ENCODE measurements at regions not wholly inside any gene's neighbourhood (a gene's known extent, or its start where the extent isn't known, plus 50 kb on each side); places are given as distances from the start of the nearest gene placed in this dataset.

DNA sequence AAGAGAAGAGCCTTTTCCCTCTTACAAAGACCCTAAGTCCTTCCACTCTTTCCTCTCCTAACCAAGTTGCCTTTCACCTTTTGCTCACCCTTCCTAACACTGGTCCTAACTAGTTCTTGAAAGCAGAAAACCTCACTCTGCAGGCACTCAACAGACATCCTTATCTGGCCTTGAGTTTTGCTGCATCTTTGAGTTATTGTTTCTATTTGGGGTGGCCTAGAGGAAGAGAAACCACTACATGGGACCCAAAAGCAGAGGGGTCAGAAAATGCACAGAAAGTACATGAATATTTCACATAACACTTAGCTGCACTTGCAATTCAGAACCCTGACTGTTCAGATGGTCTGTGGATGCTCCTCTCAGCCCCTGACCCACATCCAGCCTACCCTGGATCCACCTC lies 178.3 kb upstream of the SYT6 start (continued):
- TF ChIP-seq, protein P1, sequence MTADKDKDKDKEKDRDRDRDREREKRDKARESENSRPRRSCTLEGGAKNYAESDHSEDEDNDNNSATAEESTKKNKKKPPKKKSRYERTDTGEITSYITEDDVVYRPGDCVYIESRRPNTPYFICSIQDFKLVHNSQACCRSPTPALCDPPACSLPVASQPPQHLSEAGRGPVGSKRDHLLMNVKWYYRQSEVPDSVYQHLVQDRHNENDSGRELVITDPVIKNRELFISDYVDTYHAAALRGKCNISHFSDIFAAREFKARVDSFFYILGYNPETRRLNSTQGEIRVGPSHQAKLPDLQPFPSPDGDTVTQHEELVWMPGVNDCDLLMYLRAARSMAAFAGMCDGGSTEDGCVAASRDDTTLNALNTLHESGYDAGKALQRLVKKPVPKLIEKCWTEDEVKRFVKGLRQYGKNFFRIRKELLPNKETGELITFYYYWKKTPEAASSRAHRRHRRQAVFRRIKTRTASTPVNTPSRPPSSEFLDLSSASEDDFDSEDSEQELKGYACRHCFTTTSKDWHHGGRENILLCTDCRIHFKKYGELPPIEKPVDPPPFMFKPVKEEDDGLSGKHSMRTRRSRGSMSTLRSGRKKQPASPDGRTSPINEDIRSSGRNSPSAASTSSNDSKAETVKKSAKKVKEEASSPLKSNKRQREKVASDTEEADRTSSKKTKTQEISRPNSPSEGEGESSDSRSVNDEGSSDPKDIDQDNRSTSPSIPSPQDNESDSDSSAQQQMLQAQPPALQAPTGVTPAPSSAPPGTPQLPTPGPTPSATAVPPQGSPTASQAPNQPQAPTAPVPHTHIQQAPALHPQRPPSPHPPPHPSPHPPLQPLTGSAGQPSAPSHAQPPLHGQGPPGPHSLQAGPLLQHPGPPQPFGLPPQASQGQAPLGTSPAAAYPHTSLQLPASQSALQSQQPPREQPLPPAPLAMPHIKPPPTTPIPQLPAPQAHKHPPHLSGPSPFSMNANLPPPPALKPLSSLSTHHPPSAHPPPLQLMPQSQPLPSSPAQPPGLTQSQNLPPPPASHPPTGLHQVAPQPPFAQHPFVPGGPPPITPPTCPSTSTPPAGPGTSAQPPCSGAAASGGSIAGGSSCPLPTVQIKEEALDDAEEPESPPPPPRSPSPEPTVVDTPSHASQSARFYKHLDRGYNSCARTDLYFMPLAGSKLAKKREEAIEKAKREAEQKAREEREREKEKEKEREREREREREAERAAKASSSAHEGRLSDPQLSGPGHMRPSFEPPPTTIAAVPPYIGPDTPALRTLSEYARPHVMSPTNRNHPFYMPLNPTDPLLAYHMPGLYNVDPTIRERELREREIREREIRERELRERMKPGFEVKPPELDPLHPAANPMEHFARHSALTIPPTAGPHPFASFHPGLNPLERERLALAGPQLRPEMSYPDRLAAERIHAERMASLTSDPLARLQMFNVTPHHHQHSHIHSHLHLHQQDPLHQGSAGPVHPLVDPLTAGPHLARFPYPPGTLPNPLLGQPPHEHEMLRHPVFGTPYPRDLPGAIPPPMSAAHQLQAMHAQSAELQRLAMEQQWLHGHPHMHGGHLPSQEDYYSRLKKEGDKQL (CRISPR knock-in tag; IDR thresholded peaks at IDR 0.05; ENCODE audit: borderline replicate concordance), result no peak

DNA sequence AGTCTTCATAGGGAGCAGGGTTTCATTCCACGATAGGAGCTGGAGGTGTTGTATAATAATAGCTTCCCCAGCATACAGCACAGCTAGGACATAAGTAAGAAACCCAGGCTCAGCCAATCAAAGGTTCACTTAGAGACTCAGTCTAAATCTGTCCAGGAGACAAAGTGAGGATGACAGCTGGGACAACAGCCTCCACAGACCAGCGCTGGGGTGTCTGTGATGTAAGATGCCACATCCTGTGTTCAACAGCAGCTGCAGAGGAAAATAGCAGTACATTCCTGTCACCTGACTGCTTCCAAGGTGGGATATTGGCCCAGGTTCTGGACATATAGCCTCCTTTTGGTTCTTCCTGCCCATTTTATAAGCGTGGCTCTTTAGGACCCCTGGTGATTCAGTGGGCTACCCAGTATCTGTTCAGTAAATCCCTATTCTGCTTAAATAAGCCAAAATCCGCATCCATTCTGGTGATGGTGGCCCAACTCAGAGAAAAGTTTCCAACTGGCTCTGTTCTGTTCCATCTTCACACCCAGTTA lies 176.8 kb upstream of the SYT6 start:
- ChIA-PET POLR2A (no interaction called here), CTCF (ENCODE audit: low intra/inter-chr PET ratio) (no interaction called here)
- Histone ChIP-seq H2AFZ (ENCODE audit: low read depth, low read length) (no peak overlapping the region), H3K27ac (ENCODE audit: extremely low read depth, low read depth, low read length) (no peak overlapping the region), H3K4me3 (no peak overlapping the region), H3K4me2 (ENCODE audit: insufficient read depth, low read length) (no peak overlapping the region), H3K36me3 (ENCODE audit: control insufficient read depth, insufficient read depth, low read length) (no peaks in the 10 kb centered on the region), H3K9ac (ENCODE audit: insufficient read depth in 1 of 2, low read depth in 2 of 2, low read length in 2 of 2) (no peak overlapping the region), H3K27me3 (ENCODE audit: control insufficient read depth in 2 of 2, insufficient read depth in 2 of 2, low read length in 2 of 2) (peaks cover 2 to 8% of the 10 kb centered on the region in 2 experiments; a peak in 4 of 5 replicates), H3K9me3 (replicated peaks; ENCODE audit: control insufficient read depth, insufficient read depth, low read depth, low read length) (no peaks in the 10 kb centered on the region), H4K20me1 (replicated peaks; ENCODE audit: control insufficient read depth, insufficient read depth, low read length) (no peaks in the 10 kb centered on the region), H3K4me1 (replicated peaks in 1 of 2; ENCODE audit: control insufficient read depth in 2 of 2, insufficient read depth in 2 of 2, low read length in 2 of 2) (no peaks in the 10 kb centered on the region), H3K79me2 (ENCODE audit: control insufficient read depth, insufficient read depth, low read length) (no peaks in the 10 kb centered on the region), H3K9me1 (ENCODE audit: control insufficient read depth, insufficient read depth, low read length) (no peaks in the 10 kb centered on the region)
- DNase-seq (ENCODE audit: extremely low read depth in 1 of 4, low spot score in 3 of 4) (no peak), FAIRE-seq (no peak), ATAC-seq (no peak)
- in situ Hi-C loops (cut with MboI) (no loop called here), intact Hi-C loops (cut with micrococcal nuclease) (no loop called here)
- no TSS peak for BruUV-seq (replicated peaks)
- WGBS (ENCODE audit: insufficient coverage, low coverage, missing lambda C conversion rate), result 0% methylated on average over 4 of the region's 4 CpGs
- TF ChIP-seq TEAD4 (IDR thresholded peaks at IDR 0.05; ENCODE audit: low read length), result no peak
- TF ChIP-seq TEAD4 (CRISPR knock-in tag; IDR thresholded peaks at IDR 0.05; ENCODE audit: borderline replicate concordance), result no peak
- TF ChIP-seq, protein P2, sequence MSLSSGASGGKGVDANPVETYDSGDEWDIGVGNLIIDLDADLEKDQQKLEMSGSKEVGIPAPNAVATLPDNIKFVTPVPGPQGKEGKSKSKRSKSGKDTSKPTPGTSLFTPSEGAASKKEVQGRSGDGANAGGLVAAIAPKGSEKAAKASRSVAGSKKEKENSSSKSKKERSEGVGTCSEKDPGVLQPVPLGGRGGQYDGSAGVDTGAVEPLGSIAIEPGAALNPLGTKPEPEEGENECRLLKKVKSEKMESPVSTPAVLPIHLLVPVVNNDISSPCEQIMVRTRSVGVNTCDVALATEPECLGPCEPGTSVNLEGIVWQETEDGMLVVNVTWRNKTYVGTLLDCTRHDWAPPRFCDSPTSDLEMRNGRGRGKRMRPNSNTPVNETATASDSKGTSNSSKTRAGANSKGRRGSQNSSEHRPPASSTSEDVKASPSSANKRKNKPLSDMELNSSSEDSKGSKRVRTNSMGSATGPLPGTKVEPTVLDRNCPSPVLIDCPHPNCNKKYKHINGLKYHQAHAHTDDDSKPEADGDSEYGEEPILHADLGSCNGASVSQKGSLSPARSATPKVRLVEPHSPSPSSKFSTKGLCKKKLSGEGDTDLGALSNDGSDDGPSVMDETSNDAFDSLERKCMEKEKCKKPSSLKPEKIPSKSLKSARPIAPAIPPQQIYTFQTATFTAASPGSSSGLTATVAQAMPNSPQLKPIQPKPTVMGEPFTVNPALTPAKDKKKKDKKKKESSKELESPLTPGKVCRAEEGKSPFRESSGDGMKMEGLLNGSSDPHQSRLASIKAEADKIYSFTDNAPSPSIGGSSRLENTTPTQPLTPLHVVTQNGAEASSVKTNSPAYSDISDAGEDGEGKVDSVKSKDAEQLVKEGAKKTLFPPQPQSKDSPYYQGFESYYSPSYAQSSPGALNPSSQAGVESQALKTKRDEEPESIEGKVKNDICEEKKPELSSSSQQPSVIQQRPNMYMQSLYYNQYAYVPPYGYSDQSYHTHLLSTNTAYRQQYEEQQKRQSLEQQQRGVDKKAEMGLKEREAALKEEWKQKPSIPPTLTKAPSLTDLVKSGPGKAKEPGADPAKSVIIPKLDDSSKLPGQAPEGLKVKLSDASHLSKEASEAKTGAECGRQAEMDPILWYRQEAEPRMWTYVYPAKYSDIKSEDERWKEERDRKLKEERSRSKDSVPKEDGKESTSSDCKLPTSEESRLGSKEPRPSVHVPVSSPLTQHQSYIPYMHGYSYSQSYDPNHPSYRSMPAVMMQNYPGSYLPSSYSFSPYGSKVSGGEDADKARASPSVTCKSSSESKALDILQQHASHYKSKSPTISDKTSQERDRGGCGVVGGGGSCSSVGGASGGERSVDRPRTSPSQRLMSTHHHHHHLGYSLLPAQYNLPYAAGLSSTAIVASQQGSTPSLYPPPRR (CRISPR knock-in tag; IDR thresholded peaks at IDR 0.05; ENCODE audit: borderline replicate concordance), result no peak

Data from K562 (cell line).